Large intestine (tissue), 3 donors: ENCODE measurements at regions not wholly inside any gene's neighbourhood (a gene's known extent, or its start where the extent isn't known, plus 50 kb on each side); places are given as distances from the start of the nearest gene placed in this dataset.
"Not testable (repeated sequence)": the region's sequence is repeated elsewhere in the genome, so short reads cannot be mapped to it uniquely, and the experiment has no call there.

Experiments used
- DNase-seq, 2 donors: peaks; one replicate each; pipeline versions ENCODE4 v3.0.0 to v3.0.0-alpha.2; 2013
- H3K27ac ChIP-seq: one replicate; pipeline ENCODE4 v1.5.1; 2013; ENCODE audit warnings: low read length
- H3K27me3 ChIP-seq: 2 replicates; pipeline ENCODE4 v1.6.1; 2013; ENCODE audit warnings: low read length; ENCODE audit not compliant: control insufficient read depth, insufficient read depth
- H3K36me3 ChIP-seq: 2 replicates; pipeline ENCODE4 v1.6.1; 2013; ENCODE audit warnings: low read length; ENCODE audit not compliant: control insufficient read depth, insufficient read depth
- H3K4me1 ChIP-seq: one replicate; pipeline ENCODE4 v1.6.1; 2013; ENCODE audit warnings: low read length; ENCODE audit not compliant: control insufficient read depth, insufficient read depth
- H3K4me3 ChIP-seq: one replicate; pipeline ENCODE4 v1.5.1; 2013; ENCODE audit warnings: low read length
- H3K9me3 ChIP-seq: one replicate; pipeline ENCODE4 v1.6.1; 2013; ENCODE audit warnings: mild to moderate bottlenecking, low read depth, low read length, moderate library complexity; ENCODE audit not compliant: control insufficient read depth
- WGBS: methylation state at CpG from one replicate; pipeline ENCODE4 v1.1.5; 2013; ENCODE audit warnings: low lambda C conversion rate; ENCODE audit not compliant: insufficient coverage; 5-methylcytosine and 5-hydroxymethylcytosine counted together

GRCh38 chr15:84119351-84119750 lies 116.2 kb upstream of the GOLGA6L4 start:
- not testable (repeated sequence) for DNase-seq, H3K27ac ChIP-seq, H3K9me3 ChIP-seq, H3K4me3 ChIP-seq, H3K27me3 ChIP-seq, H3K4me1 ChIP-seq, H3K36me3 ChIP-seq
- no CpG with 5 or more reads among the region's 1 CpG for WGBS

- H3K4me3 ChIP-seq, DNase-seq, H3K9me3 ChIP-seq, H3K27me3 ChIP-seq, H3K4me1 ChIP-seq, H3K27ac ChIP-seq, H3K36me3 ChIP-seq: not testable (repeated sequence)
- no CpG with 5 or more reads among the region's 4 CpGs for WGBS
Observed at GRCh38 chr15:84120903-84121302, 114.7 kb upstream of the GOLGA6L4 start.

- not testable (repeated sequence) for DNase-seq, H3K27ac ChIP-seq, H3K27me3 ChIP-seq, H3K9me3 ChIP-seq, H3K4me1 ChIP-seq, H3K4me3 ChIP-seq, H3K36me3 ChIP-seq
- 100% methylated on average over 1 of the region's 2 CpGs for whole genome bisulfite sequencing
Observed at GRCh38 chr15:84128706-84129105, 106.9 kb upstream of the GOLGA6L4 start.

GRCh38 chr15:84130098-84130831 lies 105.3 kb upstream of the GOLGA6L4 start:
- not testable (repeated sequence) for H3K4me3 ChIP-seq, DNase-seq, H3K9me3 ChIP-seq, H3K4me1 ChIP-seq, H3K27ac ChIP-seq, H3K36me3 ChIP-seq, H3K27me3 ChIP-seq
- 80% methylated on average over 3 of the region's 9 CpGs for WGBS

GRCh38 chr15:84135931-84136456 lies 99.6 kb upstream of the GOLGA6L4 start:
- H3K36me3 ChIP-seq, H3K27me3 ChIP-seq, H3K9me3 ChIP-seq, DNase-seq, H3K27ac ChIP-seq, H3K4me3 ChIP-seq, H3K4me1 ChIP-seq: not testable (repeated sequence)
- WGBS, result no CpG with 5 or more reads among the region's 3 CpGs

- no peaks in the 10 kb centered on the region for H3K36me3 ChIP-seq
- DNase-seq, result peak; percentile 81 to 87
- WGBS, result no CpG with 5 or more reads among the region's 7 CpGs
- no peak overlapping the region for H3K4me3 ChIP-seq
- H3K9me3 ChIP-seq, result no peaks in the 10 kb centered on the region
- H3K27me3 ChIP-seq, result no peaks in the 10 kb centered on the region
- no peak overlapping the region for H3K27ac ChIP-seq
- no peaks in the 10 kb centered on the region for H3K4me1 ChIP-seq
Observed at GRCh38 chr15:84142888-84143337, 92.7 kb upstream of the GOLGA6L4 start.

GRCh38 chr15:84143753-84144314 lies 91.7 kb upstream of the GOLGA6L4 start:
- no peaks in the 10 kb centered on the region for H3K9me3 ChIP-seq
- no peak overlapping the region for H3K27ac ChIP-seq
- DNase-seq, result no peak
- no peaks in the 10 kb centered on the region for H3K27me3 ChIP-seq
- no CpG with 5 or more reads among the region's 5 CpGs for WGBS
- no peaks in the 10 kb centered on the region for H3K4me1 ChIP-seq
- no peak overlapping the region for H3K4me3 ChIP-seq
- H3K36me3 ChIP-seq, result no peaks in the 10 kb centered on the region

- WGBS, result 75% methylated on average over 5 of the region's 8 CpGs
Observed at GRCh38 chr15:84144946-84145345, 90.6 kb upstream of the GOLGA6L4 start.

GRCh38 chr15:84146299-84146698 lies 89.3 kb upstream of the GOLGA6L4 start:
- not testable (repeated sequence) for H3K4me3 ChIP-seq, H3K36me3 ChIP-seq, DNase-seq, H3K9me3 ChIP-seq, H3K27ac ChIP-seq, H3K4me1 ChIP-seq, H3K27me3 ChIP-seq
- WGBS, result 100% methylated on average over 1 of the region's 3 CpGs

More at GRCh38 chr15:84144946-84145345, 90.6 kb upstream of the GOLGA6L4 start:
- not testable (repeated sequence) for H3K9me3 ChIP-seq, H3K27me3 ChIP-seq, DNase-seq, H3K36me3 ChIP-seq, H3K27ac ChIP-seq, H3K4me3 ChIP-seq, H3K4me1 ChIP-seq

- no CpG with 5 or more reads among the region's 2 CpGs for WGBS
- H3K4me3 ChIP-seq, H3K27ac ChIP-seq, H3K9me3 ChIP-seq, DNase-seq, H3K27me3 ChIP-seq, H3K36me3 ChIP-seq, H3K4me1 ChIP-seq: not testable (repeated sequence)
Observed at GRCh38 chr15:84147307-84147706, 88.3 kb upstream of the GOLGA6L4 start.
